ENCODE measurements at regions not wholly inside any gene's neighbourhood (a gene's known extent, or its start where the extent isn't known, plus 50 kb on each side); places are given as distances from the start of the nearest gene placed in this dataset.

DNA sequence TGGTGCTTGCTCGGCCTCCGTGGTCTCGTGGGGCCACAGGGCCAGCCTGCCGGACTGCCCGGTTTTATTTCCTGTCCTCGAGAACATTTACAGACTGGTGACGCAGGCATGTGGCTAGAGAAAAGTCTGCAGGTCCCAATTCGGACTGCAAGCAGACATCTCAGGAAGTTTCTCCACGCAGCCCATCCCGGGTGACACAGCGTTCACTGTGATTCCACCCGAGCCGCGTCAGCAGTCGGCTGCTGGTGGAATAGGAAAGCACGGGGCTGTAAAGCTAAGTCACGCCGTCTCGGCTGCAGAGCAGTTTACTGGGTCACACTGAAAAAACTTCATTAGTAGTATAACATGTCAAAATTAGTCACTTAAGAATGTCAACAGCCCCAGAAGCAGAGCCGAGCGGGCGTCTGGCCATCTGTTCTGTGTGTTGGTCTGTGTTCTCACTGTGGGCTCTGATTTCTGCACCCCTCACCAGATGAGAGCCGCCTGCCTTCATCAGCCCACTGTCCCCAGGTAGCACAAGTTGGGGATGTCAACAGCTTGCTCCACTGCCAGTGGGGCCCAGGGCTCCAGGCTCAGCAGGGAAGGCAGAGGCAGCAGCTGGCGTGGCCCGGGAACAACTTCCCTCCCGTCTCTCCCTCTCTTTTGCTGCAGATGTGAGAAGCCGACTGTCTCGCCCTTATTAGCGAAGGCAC, 363.7 kb downstream of the IRX2 start:
- Mint-ChIP-seq H3K9me3 (no peaks in the 10 kb centered on the region), H3K27ac (no peak overlapping the region), H3K36me3 (ENCODE audit: low read depth) (no peaks in the 10 kb centered on the region), H3K27me3 (no peaks in the 10 kb centered on the region), H3K4me3 (no peak overlapping the region), H3K4me1 (no peaks in the 10 kb centered on the region)
- DNase-seq (no peak), ATAC-seq (no peak)

DNA sequence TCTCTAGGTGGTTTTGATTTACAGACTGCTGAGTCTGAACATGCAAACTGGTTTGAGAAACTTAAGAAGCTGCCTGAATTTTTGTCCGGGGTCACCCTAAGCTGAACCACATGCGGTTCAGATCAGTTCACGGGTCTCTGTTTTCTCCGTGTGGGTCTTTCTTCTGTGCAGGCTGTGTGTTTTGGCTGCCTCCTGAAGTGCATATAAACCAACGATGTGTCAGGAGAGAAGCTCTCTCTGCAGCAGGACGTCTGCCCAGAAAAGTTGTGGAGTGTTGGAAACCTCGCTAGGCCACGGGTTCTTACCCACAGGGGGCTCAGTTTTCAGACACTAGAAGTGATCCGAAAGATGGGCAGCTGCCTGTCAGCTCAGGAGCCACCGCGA, 364.2 kb downstream of the IRX2 start:
- Mint-ChIP-seq H3K4me1 (no peaks in the 10 kb centered on the region), H3K36me3 (ENCODE audit: low read depth) (no peaks in the 10 kb centered on the region), H3K9me3 (no peaks in the 10 kb centered on the region), H3K27ac (no peak overlapping the region), H3K4me3 (no peak overlapping the region), H3K27me3 (no peaks in the 10 kb centered on the region)
- DNase-seq: no peak
- no peak for ATAC-seq

DNA sequence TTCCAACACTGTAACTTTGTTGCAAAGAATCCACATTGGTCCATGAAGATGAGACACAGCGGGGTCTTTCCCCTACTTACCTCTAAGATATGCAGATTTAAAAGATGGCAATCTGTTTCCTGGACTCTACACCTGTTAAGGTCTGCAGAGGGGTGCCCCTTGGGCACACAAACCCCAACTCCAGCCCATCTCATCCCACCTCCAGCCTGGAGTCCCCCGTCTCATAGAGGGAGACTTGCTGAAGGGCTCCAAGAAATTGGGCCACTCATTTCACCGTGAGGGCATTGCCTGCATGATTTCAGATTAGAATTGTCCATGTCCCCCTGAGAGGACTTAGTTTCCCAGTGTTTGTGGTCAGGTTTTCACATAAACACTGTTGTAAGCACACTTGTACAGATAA, 365.7 kb downstream of the IRX2 start:
- ATAC-seq: no peak
- Mint-ChIP-seq H3K27me3 (no peaks in the 10 kb centered on the region), H3K36me3 (ENCODE audit: low read depth) (no peaks in the 10 kb centered on the region), H3K4me1 (no peaks in the 10 kb centered on the region), H3K9me3 (no peaks in the 10 kb centered on the region), H3K4me3 (no peak overlapping the region), H3K27ac (no peak overlapping the region)
- DNase-seq: no peak

DNA sequence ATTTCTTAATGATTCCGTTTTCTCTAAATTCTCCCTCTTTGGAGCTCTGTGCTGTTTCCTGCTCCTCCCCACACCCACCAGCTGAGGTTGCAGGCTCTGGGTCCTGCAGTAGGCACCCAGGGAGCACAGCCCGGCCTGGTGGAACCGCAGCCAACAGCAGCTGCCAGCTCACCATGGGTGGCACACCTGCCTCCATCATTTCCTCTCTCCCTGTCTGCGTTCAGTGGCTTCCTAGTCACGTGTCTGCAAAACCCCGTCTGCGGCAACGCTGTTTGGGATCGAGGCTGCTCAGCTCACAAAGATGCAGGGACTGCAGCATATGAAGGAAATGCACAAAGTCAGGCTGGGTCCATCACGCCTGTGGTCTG, 367.8 kb downstream of the IRX2 start:
- H3K27me3 Mint-ChIP-seq: no peaks in the 10 kb centered on the region
- H3K36me3 Mint-ChIP-seq (ENCODE audit: low read depth): no peaks in the 10 kb centered on the region
- ATAC-seq: no peak
- no peaks in the 10 kb centered on the region for H3K9me3 Mint-ChIP-seq
- DNase-seq: no peak
- H3K4me1 Mint-ChIP-seq: no peaks in the 10 kb centered on the region
- H3K4me3 Mint-ChIP-seq: no peak overlapping the region
- no peak overlapping the region for H3K27ac Mint-ChIP-seq

DNA sequence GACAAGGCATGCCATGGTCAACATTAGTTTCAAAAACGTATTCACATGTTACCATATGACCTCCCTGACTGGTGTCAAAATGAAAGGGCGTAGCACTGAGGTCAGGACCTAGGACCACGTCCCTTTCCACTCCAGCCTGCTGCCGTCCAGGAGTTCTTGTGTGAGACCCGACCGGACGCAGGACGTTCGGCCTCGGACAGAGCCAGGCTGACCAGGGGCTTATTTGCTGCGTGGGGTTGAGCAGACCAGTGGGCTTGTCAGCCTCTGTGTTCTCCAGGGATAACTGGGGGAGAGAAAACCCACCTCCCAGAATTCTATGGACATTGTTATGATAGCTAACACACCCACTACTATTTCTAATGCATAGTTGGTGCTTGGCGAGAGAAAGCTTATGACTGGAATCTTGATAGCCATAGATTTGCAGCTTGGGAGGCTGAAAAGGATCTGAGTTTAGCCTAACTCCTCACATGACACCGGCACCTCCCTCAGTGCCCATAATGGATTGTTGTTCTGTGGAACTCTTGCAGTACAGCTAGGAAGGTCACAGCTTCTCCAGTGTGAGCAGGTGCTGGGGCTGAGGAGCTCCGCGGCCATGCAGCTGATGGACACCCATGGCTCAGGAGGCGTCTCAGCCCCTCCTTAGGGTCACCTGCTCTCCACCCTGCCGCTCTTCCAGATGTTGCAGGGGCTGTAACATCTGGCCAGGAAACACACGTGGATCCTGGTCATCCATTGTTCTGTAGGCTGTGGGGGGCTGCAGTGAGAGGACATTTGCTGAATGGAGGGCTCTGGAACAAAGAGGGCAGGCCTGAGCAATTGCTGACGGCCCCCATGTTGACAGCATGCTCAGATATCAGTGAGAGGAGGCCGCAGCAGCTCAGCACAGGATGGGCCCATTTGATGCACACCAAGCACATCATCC, 368.4 kb downstream of the IRX2 start:
- no peak overlapping the region for H3K4me3 Mint-ChIP-seq
- DNase-seq (no peak), ATAC-seq (no peak)
- H3K27me3 Mint-ChIP-seq: no peaks in the 10 kb centered on the region
- H3K36me3 Mint-ChIP-seq (ENCODE audit: low read depth): no peaks in the 10 kb centered on the region
- no peaks in the 10 kb centered on the region for H3K4me1 Mint-ChIP-seq
- no peaks in the 10 kb centered on the region for H3K9me3 Mint-ChIP-seq
- no peak overlapping the region for H3K27ac Mint-ChIP-seq

DNA sequence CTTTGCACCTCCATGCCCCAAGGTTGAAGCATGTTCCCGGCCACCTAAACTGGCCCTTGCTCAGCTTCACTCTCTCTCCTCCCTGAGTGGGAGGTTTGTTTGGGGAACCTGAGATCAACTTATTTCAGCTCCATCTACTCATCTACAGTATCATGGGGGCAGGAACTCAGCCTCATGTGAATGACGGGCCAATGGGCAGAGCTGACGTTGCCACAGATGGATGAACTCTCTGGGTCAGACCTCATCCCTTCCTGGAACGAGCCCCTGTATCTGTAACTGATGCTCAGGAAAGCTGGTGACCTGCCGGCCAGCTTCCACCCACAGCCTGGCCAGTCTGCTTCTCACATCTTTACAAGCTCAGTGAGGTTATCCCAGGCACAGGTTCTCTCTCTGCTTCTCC, 369.6 kb downstream of the IRX2 start:
- Mint-ChIP-seq H3K27ac (no peak overlapping the region), H3K9me3 (no peaks in the 10 kb centered on the region), H3K36me3 (ENCODE audit: low read depth) (no peaks in the 10 kb centered on the region), H3K27me3 (no peaks in the 10 kb centered on the region), H3K4me3 (no peak overlapping the region), H3K4me1 (no peaks in the 10 kb centered on the region)
- ATAC-seq: no peak
- DNase-seq: no peak

DNA sequence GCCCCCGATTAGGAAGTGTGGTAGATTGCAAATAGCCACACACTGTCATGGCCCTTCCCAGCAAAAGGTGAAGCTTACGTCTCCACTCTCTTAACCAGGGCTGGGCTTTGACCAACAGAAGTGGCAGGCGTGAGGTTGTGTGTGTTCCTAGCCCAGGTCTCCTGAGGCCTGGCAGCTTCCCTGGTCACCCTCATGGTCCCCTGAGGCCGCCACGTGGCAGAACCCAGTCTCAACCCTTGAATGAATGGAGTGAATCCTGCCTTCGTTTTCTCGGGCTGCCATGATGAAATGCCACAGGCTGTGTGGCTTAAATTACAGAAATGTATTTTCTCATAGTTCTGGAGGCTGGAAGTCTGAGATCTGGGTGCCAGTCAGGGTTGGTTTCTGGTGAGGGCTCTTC, 370.4 kb downstream of the IRX2 start:
- Mint-ChIP-seq H3K27me3 (no peaks in the 10 kb centered on the region), H3K9me3 (no peaks in the 10 kb centered on the region), H3K4me1 (no peaks in the 10 kb centered on the region), H3K4me3 (no peak overlapping the region), H3K27ac (no peak overlapping the region), H3K36me3 (ENCODE audit: low read depth) (no peaks in the 10 kb centered on the region)
- ATAC-seq (no peak), DNase-seq (no peak)

DNA sequence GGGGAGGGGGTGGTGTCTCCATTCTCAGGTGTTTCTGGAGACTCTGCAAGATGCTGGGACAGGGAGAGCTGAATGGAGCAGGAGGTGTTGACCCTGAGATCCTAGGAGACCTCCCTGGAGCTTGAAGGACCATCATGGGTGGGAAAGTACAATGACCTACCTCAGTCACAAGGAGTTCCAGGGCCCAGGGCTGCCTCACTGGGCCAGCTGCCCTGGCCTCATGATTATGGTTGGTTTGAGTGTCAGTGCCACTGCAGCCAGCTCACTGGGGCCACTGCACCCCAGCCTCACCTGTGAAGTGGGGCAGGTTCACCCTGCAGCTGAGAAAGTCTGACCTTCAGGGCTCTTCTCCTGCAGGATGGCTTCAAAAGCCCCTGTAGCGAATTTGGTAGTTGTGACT, 372.5 kb downstream of the IRX2 start:
- ATAC-seq (no peak), DNase-seq (no peak)
- no peaks in the 10 kb centered on the region for H3K27me3 Mint-ChIP-seq
- H3K27ac Mint-ChIP-seq: no peak overlapping the region
- no peaks in the 10 kb centered on the region for H3K9me3 Mint-ChIP-seq
- H3K36me3 Mint-ChIP-seq (ENCODE audit: low read depth): no peaks in the 10 kb centered on the region
- no peaks in the 10 kb centered on the region for H3K4me1 Mint-ChIP-seq
- no peak overlapping the region for H3K4me3 Mint-ChIP-seq

DNA sequence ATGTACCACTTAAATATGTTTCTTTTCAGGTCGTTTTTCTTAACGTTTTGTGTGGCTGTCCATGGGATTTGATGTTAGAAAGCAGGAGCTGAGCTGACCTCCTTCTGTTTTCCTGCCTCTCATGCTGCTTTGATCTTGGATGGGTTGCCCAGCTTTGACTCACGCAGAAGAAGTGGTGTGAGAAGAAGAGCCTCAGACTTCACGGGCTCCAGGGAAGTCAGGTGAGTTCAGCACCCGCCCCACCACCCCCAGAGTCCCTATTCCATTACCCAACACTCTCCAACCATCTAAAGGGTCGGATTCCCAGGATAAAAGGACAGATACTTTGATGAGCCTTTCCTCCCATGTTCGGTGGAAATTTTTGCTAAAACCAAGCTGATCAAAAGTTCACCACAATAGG, 373.4 kb downstream of the IRX2 start:
- ATAC-seq: no peak
- DNase-seq: no peak
- no peaks in the 10 kb centered on the region for H3K4me1 Mint-ChIP-seq
- H3K27me3 Mint-ChIP-seq: no peaks in the 10 kb centered on the region
- H3K9me3 Mint-ChIP-seq: peaks cover 4% of the 10 kb centered on the region
- no peaks in the 10 kb centered on the region for H3K36me3 Mint-ChIP-seq (ENCODE audit: low read depth)
- no peak overlapping the region for H3K27ac Mint-ChIP-seq
- H3K4me3 Mint-ChIP-seq: no peak overlapping the region

DNA sequence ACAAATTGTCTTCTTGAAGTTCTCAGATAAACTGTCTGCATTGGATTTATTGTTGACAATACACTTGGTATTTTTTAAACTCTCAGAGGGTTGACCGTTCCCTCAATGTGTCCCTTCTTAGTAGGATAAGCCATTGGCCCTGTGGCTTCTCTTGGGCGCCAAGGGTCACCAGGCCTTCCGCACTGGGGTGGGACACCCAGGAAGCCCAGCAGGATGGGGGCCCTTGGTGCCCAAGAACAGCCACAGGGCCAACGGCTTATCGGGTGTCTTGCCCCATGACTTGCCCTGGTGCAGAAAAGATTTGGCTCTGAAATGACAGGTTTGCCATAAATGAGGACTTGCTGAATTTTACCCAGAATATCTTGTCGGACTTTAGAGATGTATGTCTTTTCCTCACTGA, 375.0 kb downstream of the IRX2 start:
- no peak overlapping the region for H3K4me3 Mint-ChIP-seq
- DNase-seq (no peak), ATAC-seq (no peak)
- H3K9me3 Mint-ChIP-seq: peaks cover 7% of the 10 kb centered on the region
- no peaks in the 10 kb centered on the region for H3K36me3 Mint-ChIP-seq (ENCODE audit: low read depth)
- H3K4me1 Mint-ChIP-seq: no peaks in the 10 kb centered on the region
- no peak overlapping the region for H3K27ac Mint-ChIP-seq
- H3K27me3 Mint-ChIP-seq: no peaks in the 10 kb centered on the region

DNA sequence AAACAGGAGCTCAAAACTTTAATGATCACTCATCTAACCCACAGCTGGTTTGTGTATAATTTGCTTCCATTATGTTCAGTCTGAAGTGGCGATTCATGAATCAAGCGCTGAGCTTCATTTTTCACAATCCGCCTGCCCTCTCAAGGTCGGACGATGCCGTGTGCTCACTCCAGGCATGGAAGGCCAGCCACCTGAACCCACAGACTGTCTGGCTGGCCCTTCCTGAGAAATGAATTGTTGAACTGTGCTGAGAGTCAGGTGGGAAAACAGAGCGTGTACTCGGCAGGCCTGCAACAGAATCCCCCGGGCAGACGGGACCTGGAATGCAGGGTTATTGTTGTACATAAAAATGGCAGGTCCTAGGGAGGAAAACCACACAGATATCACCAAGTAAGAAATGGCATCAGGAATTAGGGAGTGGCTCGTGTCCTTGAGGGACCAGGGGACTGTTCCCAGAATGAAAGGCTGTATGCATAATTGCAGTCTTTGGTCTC, 375.7 kb downstream of the IRX2 start:
- no peaks in the 10 kb centered on the region for H3K4me1 Mint-ChIP-seq
- ATAC-seq: no peak
- no peak overlapping the region for H3K27ac Mint-ChIP-seq
- no peak for DNase-seq
- no peaks in the 10 kb centered on the region for H3K36me3 Mint-ChIP-seq (ENCODE audit: low read depth)
- H3K27me3 Mint-ChIP-seq: no peaks in the 10 kb centered on the region
- no peak overlapping the region for H3K4me3 Mint-ChIP-seq
- peaks cover 7% of the 10 kb centered on the region for H3K9me3 Mint-ChIP-seq

DNA sequence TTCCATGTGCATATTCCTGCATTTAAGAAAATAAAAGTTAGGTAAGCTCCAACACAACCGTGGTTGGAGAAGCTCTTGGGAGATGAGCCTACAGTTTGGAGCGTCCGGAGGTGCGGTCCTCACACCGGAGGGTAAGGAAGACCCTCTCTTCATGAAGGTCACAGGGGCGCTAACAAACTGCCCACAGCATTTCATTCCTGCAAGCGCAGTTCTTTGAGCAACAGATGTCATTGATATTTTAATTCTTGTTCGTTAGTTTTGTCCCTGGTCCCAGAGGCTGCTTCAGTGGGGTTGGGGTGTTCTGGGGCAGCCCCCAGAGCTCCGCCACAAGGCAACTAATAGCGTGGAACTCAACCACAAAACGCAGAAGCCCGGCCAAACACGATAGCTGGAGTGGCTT, 376.2 kb downstream of the IRX2 start:
- Mint-ChIP-seq H3K4me1 (no peaks in the 10 kb centered on the region), H3K9me3 (peaks cover 7% of the 10 kb centered on the region), H3K27me3 (no peaks in the 10 kb centered on the region), H3K36me3 (ENCODE audit: low read depth) (no peaks in the 10 kb centered on the region), H3K27ac (no peak overlapping the region), H3K4me3 (no peak overlapping the region)
- ATAC-seq: no peak
- no peak for DNase-seq

DNA sequence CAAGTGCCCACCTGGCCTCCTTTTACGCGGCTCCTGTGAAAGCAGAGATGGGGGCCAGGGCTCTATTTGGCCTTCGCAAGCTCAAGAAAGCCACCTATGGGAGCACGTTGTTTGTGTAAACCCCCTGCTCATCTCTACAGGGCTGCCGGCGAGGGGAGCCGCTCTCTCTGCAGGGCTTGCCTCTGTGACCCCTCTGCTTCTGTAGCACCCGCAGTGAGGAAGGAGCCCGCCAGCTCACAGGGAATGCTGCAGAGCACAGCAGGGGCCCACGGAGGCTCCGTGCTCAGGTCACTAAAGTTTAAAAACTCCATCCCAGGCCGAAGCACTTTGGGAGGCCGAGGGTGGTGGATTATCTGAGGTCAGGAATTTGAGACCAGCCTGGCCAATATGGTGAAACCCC, 376.8 kb downstream of the IRX2 start:
- DNase-seq (no peak), ATAC-seq (no peak)
- Mint-ChIP-seq H3K36me3 (ENCODE audit: low read depth) (no peaks in the 10 kb centered on the region), H3K27ac (no peak overlapping the region), H3K27me3 (no peaks in the 10 kb centered on the region), H3K4me1 (no peaks in the 10 kb centered on the region), H3K9me3 (peaks cover 9% of the 10 kb centered on the region), H3K4me3 (no peak overlapping the region)

DNA sequence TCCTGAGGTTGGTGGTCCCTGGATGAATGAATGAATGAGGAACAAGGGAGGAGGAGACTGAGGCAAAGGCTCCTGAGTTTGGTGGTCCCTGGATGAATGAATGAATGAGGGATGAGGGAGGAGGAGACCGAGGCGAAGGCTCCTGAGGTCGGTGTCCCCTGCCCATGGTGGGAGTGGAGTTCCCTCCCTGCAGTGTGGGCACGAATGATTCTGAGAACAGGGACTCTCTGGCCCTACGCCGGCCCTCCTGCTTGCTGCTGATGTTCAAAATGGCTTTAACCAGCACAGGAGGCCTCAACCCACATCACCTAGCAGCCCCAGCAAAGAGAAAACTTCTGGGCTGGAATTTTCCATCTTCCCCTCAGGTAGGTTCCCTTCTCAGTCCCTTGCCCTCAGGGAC, 377.8 kb downstream of the IRX2 start:
- Mint-ChIP-seq H3K9me3 (peaks cover 13% of the 10 kb centered on the region), H3K27ac (no peak overlapping the region), H3K4me1 (no peaks in the 10 kb centered on the region), H3K4me3 (no peak overlapping the region), H3K27me3 (no peaks in the 10 kb centered on the region), H3K36me3 (ENCODE audit: low read depth) (no peaks in the 10 kb centered on the region)
- ATAC-seq: no peak
- no peak for DNase-seq

DNA sequence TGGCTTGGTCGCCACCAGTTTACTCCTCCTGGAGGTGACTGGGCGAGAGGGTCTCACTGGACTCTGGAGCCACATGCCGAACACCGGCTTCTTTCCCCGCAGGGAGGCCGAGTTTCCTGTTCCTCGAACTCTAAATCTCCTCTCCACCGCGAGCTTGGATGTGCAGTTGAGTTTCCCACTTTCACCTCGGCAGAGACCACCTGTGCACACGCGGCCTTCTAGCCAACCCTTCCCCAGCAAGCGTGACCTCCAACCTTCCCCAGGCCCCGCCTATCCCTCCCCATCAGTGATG, 380.1 kb downstream of the IRX2 start:
- no peak overlapping the region for H3K4me3 Mint-ChIP-seq
- H3K4me1 Mint-ChIP-seq: no peaks in the 10 kb centered on the region
- no peaks in the 10 kb centered on the region for H3K27me3 Mint-ChIP-seq
- H3K27ac Mint-ChIP-seq: no peak overlapping the region
- H3K36me3 Mint-ChIP-seq (ENCODE audit: low read depth): no peaks in the 10 kb centered on the region
- ATAC-seq (no peak), DNase-seq (no peak)
- H3K9me3 Mint-ChIP-seq: peaks cover 13% of the 10 kb centered on the region
